Endothelial cell (in vitro differentiated cells): ENCODE measurements at regions not wholly inside any gene's neighbourhood (a gene's known extent, or its start where the extent isn't known, plus 50 kb on each side); places are given as distances from the start of the nearest gene placed in this dataset.

Experiments
- DNase-seq: peaks from one replicate; pipeline ENCODE4 v3.0.0; 2021; ENCODE audit warnings: low spot score
- H3K27ac Mint-ChIP-seq: one replicate; pipeline ENCODE4 v1.8.0; 2021; ENCODE audit warnings: mixed read lengths, inconsistent platforms; ENCODE audit not compliant: unreplicated experiment
- H3K27me3 Mint-ChIP-seq: one replicate; pipeline ENCODE4 v1.8.0; 2021; ENCODE audit warnings: mild to moderate bottlenecking, moderate library complexity, mixed read lengths, inconsistent platforms; ENCODE audit not compliant: unreplicated experiment
- H3K36me3 Mint-ChIP-seq: one replicate; pipeline ENCODE4 v1.8.0; 2021; ENCODE audit warnings: mild to moderate bottlenecking, low read depth, mixed read lengths, inconsistent platforms; ENCODE audit not compliant: unreplicated experiment
- H3K4me1 Mint-ChIP-seq: one replicate; pipeline ENCODE4 v1.8.0; 2021; ENCODE audit warnings: mild to moderate bottlenecking, mixed read lengths, inconsistent platforms; ENCODE audit not compliant: unreplicated experiment
- H3K4me3 Mint-ChIP-seq: one replicate; pipeline ENCODE4 v1.8.0; 2021; ENCODE audit warnings: mild to moderate bottlenecking, mixed read lengths, inconsistent platforms; ENCODE audit not compliant: unreplicated experiment
- H3K9me3 Mint-ChIP-seq: one replicate; pipeline ENCODE4 v1.8.0; 2021; ENCODE audit warnings: mixed read lengths, inconsistent platforms; ENCODE audit not compliant: unreplicated experiment
- CTCF ChIP-seq: fragments of 200-600 bp; sonication (generic); IDR thresholded peaks from one replicate; pipeline ENCODE4 v1.5.0; 2021; ENCODE audit warnings: antibody characterized with exemption; ENCODE audit not compliant: unreplicated experiment

GRCh38 chr12:98401427-98401826 is 114.0 kb upstream of the TMPO start:
- no peak for DNase-seq
- Mint-ChIP-seq H3K27me3 (peaks cover 2% of the 10 kb centered on the region), H3K27ac (no peak overlapping the region), H3K4me3 (no peak overlapping the region), H3K4me1 (peaks cover 74% of the 10 kb centered on the region), H3K36me3 (no peaks in the 10 kb centered on the region), H3K9me3 (no peaks in the 10 kb centered on the region)
- TF ChIP-seq CTCF = no peak

GRCh38 chr12:98402091-98402490 is 113.3 kb upstream of the TMPO start:
- Mint-ChIP-seq H3K9me3 (no peaks in the 10 kb centered on the region), H3K27ac (no peak overlapping the region), H3K4me1 (peaks cover 71% of the 10 kb centered on the region), H3K36me3 (no peaks in the 10 kb centered on the region), H3K4me3 (no peak overlapping the region), H3K27me3 (peaks cover 2% of the 10 kb centered on the region)
- no peak for DNase-seq
- TF ChIP-seq CTCF = no peak

- no peaks in the 10 kb centered on the region for H3K9me3 Mint-ChIP-seq
- peaks cover 65% of the 10 kb centered on the region for H3K4me1 Mint-ChIP-seq
- no peak for TF ChIP-seq CTCF
- no peak overlapping the region for H3K4me3 Mint-ChIP-seq
- H3K27me3 Mint-ChIP-seq = peaks cover 2% of the 10 kb centered on the region
- no peak overlapping the region for H3K27ac Mint-ChIP-seq
- H3K36me3 Mint-ChIP-seq = no peaks in the 10 kb centered on the region
- DNase-seq = no peak
Measured at GRCh38 chr12:98402671-98403070, 112.7 kb upstream of the TMPO start.

GRCh38 chr12:98403385-98403784 is 112.0 kb upstream of the TMPO start:
- TF ChIP-seq CTCF = no peak
- Mint-ChIP-seq H3K9me3 (no peaks in the 10 kb centered on the region), H3K4me3 (no peak overlapping the region), H3K27me3 (peaks cover 2% of the 10 kb centered on the region), H3K36me3 (peaks cover 7% of the 10 kb centered on the region), H3K27ac (peak overlapping the region; percentile 76), H3K4me1 (peaks cover 68% of the 10 kb centered on the region)
- no peak for DNase-seq

- no peaks in the 10 kb centered on the region for H3K9me3 Mint-ChIP-seq
- H3K27me3 Mint-ChIP-seq = no peaks in the 10 kb centered on the region
- peaks cover 69% of the 10 kb centered on the region for H3K4me1 Mint-ChIP-seq
- no peak overlapping the region for H3K4me3 Mint-ChIP-seq
- DNase-seq = peak; percentile 37
- H3K36me3 Mint-ChIP-seq = peaks cover 10% of the 10 kb centered on the region
- peak overlapping the region; percentile 76 for H3K27ac Mint-ChIP-seq
- no peak for TF ChIP-seq CTCF
Measured at GRCh38 chr12:98403936-98404335, 111.5 kb upstream of the TMPO start.
